ENCODE measurements at regions not wholly inside any gene's neighbourhood (a gene's known extent, or its start where the extent isn't known, plus 50 kb on each side); places are given as distances from the start of the nearest gene placed in this dataset.

DNA sequence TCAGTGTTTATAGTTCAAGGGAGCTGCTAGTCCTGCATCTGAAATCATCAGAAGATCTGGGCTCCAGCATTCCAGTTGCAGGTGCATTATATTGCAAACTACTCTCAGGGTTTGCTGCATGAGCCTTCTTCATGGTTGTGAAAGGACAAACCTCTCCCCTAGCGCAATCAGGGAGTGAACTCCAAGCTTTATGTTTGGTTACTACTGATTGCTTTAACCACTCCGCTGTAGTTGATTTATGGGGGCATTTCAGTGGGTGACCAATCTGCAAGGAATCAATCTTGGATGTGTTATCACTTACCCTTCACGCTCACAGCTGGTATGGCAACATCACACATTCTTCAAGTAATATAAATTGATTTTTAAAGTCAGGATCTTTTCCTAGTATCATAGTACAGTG is 552.1 kb downstream of the SPOCK3 start:
- H3K4me3 Mint-ChIP-seq, result no peak overlapping the region
- H3K36me3 Mint-ChIP-seq (ENCODE audit: low read depth), result no peaks in the 10 kb centered on the region
- DNase-seq, result no peak
- no peaks in the 10 kb centered on the region for H3K4me1 Mint-ChIP-seq
- intact Hi-C loops (cut with micrococcal nuclease), result no loop called here
- no peaks in the 10 kb centered on the region for H3K27me3 Mint-ChIP-seq
- H3K27ac Mint-ChIP-seq, result no peak overlapping the region
- H3K9me3 Mint-ChIP-seq, result no peaks in the 10 kb centered on the region
